HFFc6 (cell line): ENCODE measurements at regions not wholly inside any gene's neighbourhood (a gene's known extent, or its start where the extent isn't known, plus 50 kb on each side); places are given as distances from the start of the nearest gene placed in this dataset.
"Not testable (repeated sequence)": the region's sequence is repeated elsewhere in the genome, so short reads cannot be mapped to it uniquely, and the experiment has no call there.

ENCODE experiments used
- DNase-seq: peaks from one replicate; pipeline ENCODE4 v3.0.0-alpha.2; 2018
- H3K27ac Mint-ChIP-seq: 2 replicates; pipeline ENCODE4 v1.8.0; 2020; ENCODE audit warnings: mild to moderate bottlenecking, mixed read lengths
- H3K27me3 Mint-ChIP-seq: 2 replicates; pipeline ENCODE4 v1.8.0; 2021; ENCODE audit warnings: mild to moderate bottlenecking, moderate library complexity, mixed read lengths; ENCODE audit not compliant: insufficient read depth
- H3K36me3 Mint-ChIP-seq: 2 replicates; pipeline ENCODE4 v1.8.0; 2021; ENCODE audit warnings: low read depth, mixed read lengths
- H3K4me1 Mint-ChIP-seq: 2 replicates; pipeline ENCODE4 v1.8.0; 2020; ENCODE audit warnings: low read depth, mixed read lengths
- H3K4me3 Mint-ChIP-seq: 2 replicates; pipeline ENCODE4 v1.8.0; 2020; ENCODE audit warnings: mild to moderate bottlenecking, moderate library complexity, mixed read lengths
- H3K9me3 Mint-ChIP-seq: 2 replicates; pipeline ENCODE4 v1.8.0; 2020; ENCODE audit warnings: mild to moderate bottlenecking, mixed read lengths
- TF ChIP-seq, protein P1 (sequence below): fragments of 200-600 bp; sonication (generic); IDR thresholded peaks from 2 replicates; pipeline ENCODE4 v1.5.0; 2021; ENCODE audit warnings: antibody characterized with exemption, mild to moderate bottlenecking

DNA sequence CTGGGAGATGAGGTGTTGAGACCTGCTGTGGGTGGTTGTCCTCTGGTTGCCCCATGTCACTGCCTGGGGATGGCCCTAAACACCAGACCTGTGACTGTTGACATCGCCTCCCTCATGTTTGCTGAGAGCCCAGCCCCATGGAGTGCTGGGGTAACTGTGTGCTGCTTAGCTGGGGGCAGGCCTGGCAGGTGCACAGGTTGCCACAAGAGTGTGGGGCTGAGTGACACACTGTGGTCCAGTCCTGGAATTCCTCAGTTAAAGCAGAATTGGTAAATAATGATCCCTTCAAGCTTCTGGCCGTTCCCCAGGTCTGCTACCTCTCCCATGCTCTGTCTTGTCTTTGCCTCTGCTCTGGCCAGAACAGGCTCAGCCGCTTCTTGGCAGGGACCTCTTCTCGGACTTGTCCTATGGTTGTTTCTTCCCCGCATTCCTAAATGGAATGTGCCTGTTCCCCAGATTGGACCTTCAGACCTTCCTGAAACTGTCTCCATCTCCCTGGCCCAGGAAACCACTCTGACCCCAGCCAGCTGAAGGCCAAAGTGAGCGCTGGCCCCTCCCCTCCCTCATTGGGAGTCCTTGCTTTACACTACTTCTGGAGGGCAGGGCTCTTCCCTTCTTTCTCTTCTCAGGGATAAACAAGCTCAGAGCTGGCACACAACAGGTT lies 61.2 kb upstream of the PITX1 start:
- no peaks in the 10 kb centered on the region for H3K36me3 Mint-ChIP-seq
- no peak for DNase-seq
- TF ChIP-seq, protein P1, sequence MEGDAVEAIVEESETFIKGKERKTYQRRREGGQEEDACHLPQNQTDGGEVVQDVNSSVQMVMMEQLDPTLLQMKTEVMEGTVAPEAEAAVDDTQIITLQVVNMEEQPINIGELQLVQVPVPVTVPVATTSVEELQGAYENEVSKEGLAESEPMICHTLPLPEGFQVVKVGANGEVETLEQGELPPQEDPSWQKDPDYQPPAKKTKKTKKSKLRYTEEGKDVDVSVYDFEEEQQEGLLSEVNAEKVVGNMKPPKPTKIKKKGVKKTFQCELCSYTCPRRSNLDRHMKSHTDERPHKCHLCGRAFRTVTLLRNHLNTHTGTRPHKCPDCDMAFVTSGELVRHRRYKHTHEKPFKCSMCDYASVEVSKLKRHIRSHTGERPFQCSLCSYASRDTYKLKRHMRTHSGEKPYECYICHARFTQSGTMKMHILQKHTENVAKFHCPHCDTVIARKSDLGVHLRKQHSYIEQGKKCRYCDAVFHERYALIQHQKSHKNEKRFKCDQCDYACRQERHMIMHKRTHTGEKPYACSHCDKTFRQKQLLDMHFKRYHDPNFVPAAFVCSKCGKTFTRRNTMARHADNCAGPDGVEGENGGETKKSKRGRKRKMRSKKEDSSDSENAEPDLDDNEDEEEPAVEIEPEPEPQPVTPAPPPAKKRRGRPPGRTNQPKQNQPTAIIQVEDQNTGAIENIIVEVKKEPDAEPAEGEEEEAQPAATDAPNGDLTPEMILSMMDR, result no peak
- H3K4me1 Mint-ChIP-seq, result no peaks in the 10 kb centered on the region
- H3K27ac Mint-ChIP-seq, result no peak overlapping the region
- no peaks in the 10 kb centered on the region for H3K9me3 Mint-ChIP-seq
- no peak overlapping the region for H3K4me3 Mint-ChIP-seq
- peaks cover 10% of the 10 kb centered on the region for H3K27me3 Mint-ChIP-seq

DNA sequence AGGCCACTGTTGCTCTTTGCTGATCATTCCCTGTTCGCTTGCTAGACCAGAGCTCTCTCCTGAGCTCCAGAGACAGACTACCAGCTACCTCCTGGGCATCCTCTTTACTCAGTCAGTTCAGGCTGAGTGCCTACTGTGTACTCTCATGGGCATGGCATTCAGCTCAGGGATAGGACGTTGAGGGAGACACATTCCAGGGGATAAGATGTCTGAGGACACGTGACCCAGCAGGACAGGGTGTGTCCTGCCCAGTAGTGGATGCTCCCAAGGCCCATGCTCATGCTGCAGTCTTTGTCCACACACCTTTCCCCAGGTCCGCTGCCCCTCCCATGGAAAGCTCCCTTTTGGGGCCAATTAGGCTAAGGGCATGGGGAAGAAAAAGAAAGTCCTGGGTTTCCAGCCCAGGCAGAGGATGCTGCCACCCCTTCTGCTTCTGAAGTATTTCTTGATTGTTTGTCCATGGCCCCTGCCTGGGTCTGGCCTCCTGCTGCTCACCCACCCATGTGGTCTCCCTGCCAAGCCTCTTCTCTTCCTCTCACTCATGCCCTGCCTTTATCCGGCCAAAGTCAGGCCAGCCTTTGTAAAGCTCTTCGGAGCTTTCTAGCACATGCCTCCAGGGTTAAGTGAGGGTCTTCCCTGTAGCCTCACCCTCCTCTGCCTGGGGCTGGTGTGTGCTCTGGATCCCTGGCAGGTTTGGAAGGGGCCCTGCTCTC lies 60.5 kb upstream of the PITX1 start:
- H3K9me3 Mint-ChIP-seq, result no peaks in the 10 kb centered on the region
- TF ChIP-seq, protein P1, result no peak
- no peak for DNase-seq
- H3K27ac Mint-ChIP-seq, result no peak overlapping the region
- H3K4me1 Mint-ChIP-seq, result no peaks in the 10 kb centered on the region
- no peaks in the 10 kb centered on the region for H3K36me3 Mint-ChIP-seq
- H3K27me3 Mint-ChIP-seq, result peaks cover 8% of the 10 kb centered on the region
- H3K4me3 Mint-ChIP-seq, result no peak overlapping the region

DNA sequence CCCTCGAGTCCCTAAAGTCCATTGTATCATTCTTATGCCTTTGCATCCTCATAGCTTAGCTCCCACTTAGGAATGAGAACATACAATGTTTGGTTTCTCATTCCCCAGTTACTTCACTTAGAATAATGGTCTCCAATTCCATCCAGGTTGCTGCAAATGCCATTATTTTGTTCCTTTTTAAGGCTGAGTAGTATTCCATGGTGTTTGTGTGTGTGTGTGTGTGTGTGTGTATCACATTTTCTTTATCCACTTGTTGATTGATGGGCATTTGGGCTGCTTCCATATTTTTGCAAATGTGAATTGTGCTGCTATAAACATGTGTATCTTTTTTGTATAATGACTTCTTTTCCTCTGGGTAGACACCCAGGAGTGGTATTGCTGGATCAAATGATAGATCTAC lies 59.5 kb upstream of the PITX1 start:
- H3K9me3 Mint-ChIP-seq, H3K27me3 Mint-ChIP-seq, DNase-seq, H3K4me3 Mint-ChIP-seq, H3K27ac Mint-ChIP-seq, H3K36me3 Mint-ChIP-seq, H3K4me1 Mint-ChIP-seq: not testable (repeated sequence)

DNA sequence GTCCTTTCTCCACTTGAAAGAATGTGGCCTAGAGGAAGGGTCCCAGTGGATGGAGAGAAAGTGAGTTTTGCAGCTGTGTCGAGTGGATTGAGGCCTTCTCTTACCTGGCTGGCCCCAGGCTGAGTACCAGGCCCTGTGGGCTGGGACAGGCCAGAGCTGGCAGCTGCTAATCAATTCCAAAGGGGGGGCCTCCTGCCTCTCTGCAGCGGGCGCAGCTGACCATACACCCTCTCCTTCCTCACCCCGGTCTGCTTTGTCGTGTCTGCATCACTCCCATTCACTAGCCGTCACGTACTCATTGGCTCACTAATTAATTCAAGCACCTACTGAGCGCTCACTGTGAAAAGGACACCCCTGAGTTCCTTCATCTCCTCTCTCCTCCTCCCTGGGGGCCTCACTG lies 58.4 kb upstream of the PITX1 start:
- H3K4me3 Mint-ChIP-seq, result no peak overlapping the region
- no peaks in the 10 kb centered on the region for H3K4me1 Mint-ChIP-seq
- H3K27ac Mint-ChIP-seq, result no peak overlapping the region
- H3K27me3 Mint-ChIP-seq, result peaks cover 8% of the 10 kb centered on the region
- no peaks in the 10 kb centered on the region for H3K36me3 Mint-ChIP-seq
- no peak for DNase-seq
- TF ChIP-seq, protein P1, result no peak
- H3K9me3 Mint-ChIP-seq, result no peaks in the 10 kb centered on the region

DNA sequence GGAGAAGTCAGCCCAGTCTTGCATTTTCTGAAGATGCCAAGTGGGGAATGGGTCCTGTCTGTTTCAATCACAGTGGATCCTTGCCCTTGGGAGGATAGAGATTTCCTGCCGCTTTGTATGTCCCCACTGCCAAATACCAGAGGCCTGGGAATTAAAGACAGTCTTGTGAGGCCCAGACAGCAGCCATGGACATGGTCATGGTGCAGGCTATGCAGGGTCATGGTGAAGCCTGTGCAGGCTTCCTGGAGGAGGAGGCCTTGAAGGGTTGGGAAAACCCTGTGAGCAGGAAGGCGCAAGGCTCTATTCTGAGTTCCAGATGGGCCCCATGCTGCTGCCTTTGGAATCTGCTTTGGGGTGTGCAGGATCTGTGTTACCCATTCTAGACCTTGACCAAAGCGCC lies 57.3 kb upstream of the PITX1 start:
- Mint-ChIP-seq H3K4me3 (no peak overlapping the region), H3K36me3 (no peaks in the 10 kb centered on the region), H3K27ac (no peak overlapping the region), H3K27me3 (peaks cover 13% of the 10 kb centered on the region), H3K9me3 (no peaks in the 10 kb centered on the region), H3K4me1 (no peaks in the 10 kb centered on the region)
- no peak for DNase-seq
- TF ChIP-seq, protein P1, result no peak

DNA sequence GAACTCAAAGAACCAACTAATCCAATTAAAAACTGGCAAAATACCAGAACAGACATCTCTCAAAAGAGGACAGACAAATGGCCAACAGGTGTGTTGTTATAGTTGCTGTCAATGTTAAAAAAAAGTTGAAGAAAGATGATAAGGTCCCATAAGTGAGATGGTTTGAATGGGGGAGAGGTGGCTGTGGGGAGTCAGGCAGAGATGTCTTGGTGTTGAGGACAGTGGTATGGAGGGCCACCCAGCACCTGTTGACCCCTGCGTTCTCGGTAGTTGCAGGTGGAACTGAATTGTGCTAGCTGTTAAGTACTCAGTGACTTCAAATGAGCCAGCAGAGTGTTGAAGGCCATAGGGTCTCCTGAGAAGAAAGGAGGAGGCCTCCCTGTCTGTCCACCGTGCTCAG lies 55.9 kb upstream of the PITX1 start:
- Mint-ChIP-seq H3K36me3 (no peaks in the 10 kb centered on the region), H3K9me3 (no peaks in the 10 kb centered on the region)

More for the DNA sequence above, 55.9 kb upstream of the PITX1 start:
- Mint-ChIP-seq H3K27me3 (peaks cover 10% of the 10 kb centered on the region), H3K4me3 (no peak overlapping the region), H3K4me1 (peaks cover 7% of the 10 kb centered on the region; the same call in 1 of the 2 replicates), H3K27ac (no peak overlapping the region)
- DNase-seq, result no peak
- TF ChIP-seq, protein P1, result no peak
